ENCODE measurements at regions not wholly inside any gene's neighbourhood (a gene's known extent, or its start where the extent isn't known, plus 50 kb on each side); places are given as distances from the start of the nearest gene placed in this dataset.
"Not testable (repeated sequence)": the region's sequence is repeated elsewhere in the genome, so short reads cannot be mapped to it uniquely, and the experiment has no call there.

DNA sequence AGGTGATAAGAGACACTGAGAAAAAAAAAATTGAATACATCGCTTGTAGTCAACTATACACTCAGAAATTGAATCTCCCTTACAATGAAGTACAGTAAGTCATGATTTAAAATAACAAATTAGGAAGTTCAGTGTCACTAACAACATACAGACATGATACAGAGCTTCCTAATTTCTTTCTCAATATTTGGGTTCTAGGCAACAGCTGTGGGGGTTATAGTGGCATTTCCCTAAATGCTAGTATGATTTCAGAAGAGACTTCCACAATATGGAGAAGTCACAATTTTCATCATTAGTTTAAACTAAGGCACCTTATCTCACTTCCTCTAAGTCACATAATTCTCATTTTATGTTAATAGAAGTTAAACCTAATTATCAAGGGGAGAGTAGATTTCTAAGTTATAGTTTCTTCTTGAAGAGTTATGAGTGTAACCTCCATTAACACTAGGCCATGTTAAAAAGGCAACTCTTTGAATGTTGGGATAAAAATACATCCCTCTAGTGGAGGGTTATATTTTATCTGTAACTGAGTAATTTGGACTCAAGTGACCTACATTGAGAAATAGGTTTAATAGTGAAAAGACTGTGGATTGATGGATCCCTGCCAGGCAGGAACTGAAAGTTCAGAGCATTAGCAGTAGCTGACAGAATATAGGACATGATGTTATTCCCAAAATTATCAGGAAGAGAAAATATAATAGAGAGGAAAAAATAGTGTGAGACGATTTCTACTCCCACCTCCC lies 286.0 kb upstream of the SUCLG2 start:
- DNase-seq: no peak

GRCh38 chr3:67937498-67938118 lies 283.2 kb upstream of the SUCLG2 start:
- no peak for DNase-seq

DNA sequence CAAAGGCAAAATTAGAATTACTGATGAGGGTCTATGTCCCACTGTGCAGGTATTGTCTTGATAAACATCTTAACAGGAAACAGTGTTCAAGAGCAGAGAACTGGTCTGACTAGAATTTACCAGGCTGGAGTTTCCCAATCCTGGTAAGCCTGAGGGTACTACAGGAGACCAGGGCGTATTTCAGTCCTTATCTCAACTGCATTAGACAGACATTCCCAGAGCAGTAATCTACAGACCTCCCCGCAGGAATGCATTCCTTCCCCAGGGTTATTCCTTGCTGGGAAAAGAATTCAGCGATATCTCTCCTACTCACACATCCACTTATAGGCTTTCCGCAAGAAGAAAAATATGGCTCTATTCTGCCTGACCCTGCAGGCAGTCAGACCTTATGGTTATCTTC lies 276.0 kb upstream of the SUCLG2 start:
- not testable (repeated sequence) for DNase-seq

GRCh38 chr3:67923796-67924195 lies 269.4 kb upstream of the SUCLG2 start:
- no peak for DNase-seq

DNA sequence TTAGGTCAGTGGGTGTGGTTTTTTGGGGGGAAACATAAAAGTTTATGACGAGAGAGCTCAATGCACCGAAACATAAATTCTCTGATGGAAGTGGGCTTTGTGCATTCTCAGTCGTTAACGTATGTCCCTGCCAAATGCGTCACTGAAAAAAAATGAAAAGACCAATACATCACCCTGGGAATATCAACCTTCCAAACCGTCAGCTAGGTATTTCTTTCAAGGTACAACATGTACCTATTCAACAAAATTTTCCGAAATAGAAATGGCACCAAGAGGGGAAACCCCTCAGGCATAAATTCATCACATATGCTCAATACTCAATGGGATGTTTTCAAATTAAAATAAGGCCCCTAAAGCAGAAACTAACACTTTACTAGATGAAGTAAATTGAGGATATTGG lies 266.6 kb upstream of the SUCLG2 start:
- DNase-seq: no peak

GRCh38 chr3:67920311-67920710 lies 265.9 kb upstream of the SUCLG2 start:
- DNase-seq: no peak

- DNase-seq: no peak
These were observed 261.9 kb upstream of the SUCLG2 start for GRCh38 chr3:67916353-67916752.

GRCh38 chr3:67907735-67908134 lies 253.3 kb upstream of the SUCLG2 start:
- no peak for DNase-seq

DNA sequence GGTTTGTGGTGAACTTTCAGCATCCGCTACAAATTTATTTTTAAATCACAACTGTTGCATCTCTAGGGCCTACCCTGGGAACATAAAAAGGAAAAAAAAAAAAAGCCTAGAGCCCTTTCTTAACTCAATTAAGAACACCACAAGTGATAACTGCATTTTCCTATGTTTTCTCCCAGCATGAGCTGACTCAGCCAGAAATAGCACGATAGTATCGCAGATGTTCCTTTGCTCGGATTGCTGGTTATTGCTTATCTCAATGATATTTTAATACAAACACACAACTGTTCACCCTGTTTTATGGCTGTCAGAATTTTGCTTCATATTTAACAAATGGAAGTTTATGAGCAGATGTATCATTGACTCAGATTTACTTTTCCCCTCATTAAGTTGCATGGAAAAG lies 251.8 kb upstream of the SUCLG2 start:
- DNase-seq: no peak

DNA sequence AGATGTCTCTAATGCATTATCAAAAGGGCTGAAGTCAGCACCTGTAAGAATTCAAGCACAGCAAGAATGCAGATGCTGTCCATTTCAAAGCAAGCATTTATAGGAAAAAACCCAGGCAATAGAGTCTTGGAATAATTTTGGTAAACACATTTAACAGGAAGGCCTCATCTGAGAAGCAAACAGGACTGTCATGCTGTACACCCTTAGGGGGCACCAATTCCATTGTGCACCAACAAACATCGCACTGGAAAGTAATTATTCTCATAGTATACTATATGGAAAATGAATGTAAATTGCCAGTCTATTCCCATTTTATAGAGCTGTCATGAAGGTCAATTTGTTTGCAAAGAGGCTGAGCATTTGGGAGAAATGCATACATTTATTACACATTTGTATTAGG lies 247.3 kb upstream of the SUCLG2 start:
- DNase-seq: peak in 1 of 2 experiments; percentile 1

GRCh38 chr3:67898916-67899315 lies 244.5 kb upstream of the SUCLG2 start:
- DNase-seq: no peak

- no peak for DNase-seq
These were observed 243.2 kb upstream of the SUCLG2 start for GRCh38 chr3:67897351-67898336.

- no peak for DNase-seq
These were observed 241.7 kb upstream of the SUCLG2 start for GRCh38 chr3:67896130-67896529.

DNA sequence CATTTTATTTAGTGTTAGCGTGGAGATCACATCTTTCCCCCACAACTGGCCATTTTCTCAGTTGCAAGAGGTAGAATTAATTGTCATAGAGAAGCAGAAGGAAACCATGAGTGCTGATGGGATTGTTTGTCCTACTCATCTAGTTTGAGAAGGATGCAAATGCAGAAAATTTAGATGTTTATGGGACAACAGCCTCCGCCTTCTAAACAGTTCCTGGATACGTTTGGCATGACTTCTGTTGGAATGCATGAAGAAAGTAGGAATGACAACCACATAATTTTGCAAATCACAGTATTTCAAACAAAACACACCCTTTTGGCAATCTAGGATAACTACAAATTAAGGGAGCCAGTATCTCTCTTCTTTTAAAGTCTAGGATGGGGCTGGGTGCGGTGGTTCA lies 240.1 kb upstream of the SUCLG2 start:
- DNase-seq: no peak

GRCh38 chr3:67884345-67884744 lies 229.9 kb upstream of the SUCLG2 start:
- DNase-seq: no peak

- no peak for DNase-seq
These were observed 229.4 kb upstream of the SUCLG2 start for GRCh38 chr3:67883766-67884165.

GRCh38 chr3:67882981-67883380 lies 228.6 kb upstream of the SUCLG2 start:
- DNase-seq: no peak

DNA sequence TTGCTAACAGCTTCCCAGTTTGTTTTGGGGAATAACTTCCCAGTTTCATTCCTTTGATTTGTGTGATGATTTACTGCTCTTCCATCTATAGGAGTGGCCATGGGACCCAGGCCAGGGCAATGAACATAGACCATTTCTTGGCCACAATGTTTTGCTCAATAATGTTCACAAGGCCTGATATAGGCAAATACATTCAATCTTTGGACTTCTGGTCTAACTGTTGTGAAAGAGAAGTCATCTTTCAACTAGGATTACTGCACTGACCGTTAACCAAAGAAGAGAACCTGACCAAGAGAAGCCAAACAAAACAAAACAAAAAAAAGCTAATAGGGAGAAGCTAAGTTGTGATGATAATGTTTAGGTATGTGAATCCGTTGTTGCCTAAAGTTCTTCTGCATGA lies 221.8 kb upstream of the SUCLG2 start:
- DNase-seq: no peak

DNA sequence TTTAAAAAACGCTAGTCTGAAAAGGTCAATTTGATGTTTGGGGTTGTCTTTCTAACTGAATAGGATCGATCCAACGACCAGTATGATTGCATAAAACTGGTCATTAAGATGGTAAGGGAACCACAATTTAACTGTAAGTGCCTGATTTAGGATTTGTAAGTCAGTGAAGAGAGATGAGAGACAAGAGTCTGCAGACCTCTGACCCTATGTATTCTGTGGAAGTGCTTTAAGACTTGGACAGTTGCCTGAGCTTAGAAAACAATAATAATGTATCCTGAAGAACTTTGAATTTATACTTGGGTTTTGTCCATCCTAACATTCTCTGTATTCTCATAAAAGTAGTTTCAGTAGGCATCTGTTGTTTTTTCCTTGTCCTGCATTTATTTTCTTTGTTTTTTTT lies 221.4 kb upstream of the SUCLG2 start:
- DNase-seq: no peak

DNA sequence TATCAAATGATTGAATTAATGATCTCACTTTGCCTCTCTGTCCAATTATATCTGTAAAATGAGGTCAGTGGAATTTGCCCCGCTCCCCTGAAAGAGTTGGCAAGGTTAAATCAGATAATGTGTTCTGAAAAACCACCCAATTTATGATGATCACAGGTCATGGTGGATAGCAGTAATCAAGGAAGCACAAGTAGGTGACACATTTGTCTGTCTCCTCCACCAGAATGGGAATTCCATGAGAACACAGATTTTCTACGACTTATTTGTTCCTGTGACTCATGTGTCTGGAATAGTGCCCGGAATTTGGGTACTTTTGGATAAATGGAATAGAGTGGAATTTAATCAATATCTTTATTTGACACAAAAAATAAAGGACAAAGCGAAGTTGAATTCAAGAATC lies 220.9 kb upstream of the SUCLG2 start:
- DNase-seq: no peak

DNA sequence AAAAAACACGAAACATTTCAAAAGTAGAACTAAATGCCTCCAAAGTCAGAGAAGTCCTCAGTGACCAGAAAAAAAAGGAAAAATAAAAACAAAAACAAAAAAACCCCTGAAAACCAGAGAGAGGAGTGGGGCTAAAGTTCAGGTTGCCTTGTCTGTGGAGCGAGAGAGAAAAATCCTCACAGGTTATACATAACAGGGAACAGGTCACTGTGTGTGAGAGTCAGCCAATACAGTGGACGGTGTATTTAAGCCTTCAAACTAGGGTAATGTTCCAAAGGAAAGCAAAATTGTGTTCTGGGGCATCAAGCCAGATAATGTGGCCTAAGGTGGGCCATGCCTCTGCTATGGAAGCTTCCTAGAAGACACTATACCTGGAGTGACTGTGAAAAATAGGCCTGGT lies 216.1 kb upstream of the SUCLG2 start:
- DNase-seq: no peak

DNA sequence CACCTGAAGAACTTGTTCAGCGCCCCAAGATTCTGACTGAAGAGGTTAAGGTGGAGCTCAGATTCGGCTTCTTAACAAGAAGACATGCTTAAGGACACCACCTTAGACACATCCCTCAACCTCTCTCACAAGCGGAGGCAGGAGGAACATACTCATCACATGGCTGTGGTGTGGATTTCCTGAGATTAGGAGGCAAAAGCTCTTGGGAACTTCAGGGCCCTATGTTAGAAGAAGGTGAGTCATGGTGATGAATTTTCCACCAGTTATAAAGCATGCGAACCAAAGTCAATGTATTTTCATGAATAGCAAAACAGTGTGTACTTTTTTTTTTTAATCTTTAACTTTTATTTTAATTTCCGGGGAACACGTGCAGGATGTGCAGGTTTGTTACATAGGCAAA lies 212.2 kb upstream of the SUCLG2 start:
- DNase-seq: no peak

GRCh38 chr3:67864587-67865183 lies 210.3 kb upstream of the SUCLG2 start:
- no peak for DNase-seq

Measured in NCI-H524 (cell line).